Stimulated activated CD4-positive, alpha-beta T cell treated with anti-CD3 and anti-CD28 coated beads, Interleukin-2, amount 100 ng/mL, for 24 hours (primary cell): ENCODE measurements at regions not wholly inside any gene's neighbourhood (a gene's known extent, or its start where the extent isn't known, plus 50 kb on each side); places are given as distances from the start of the nearest gene placed in this dataset.
A peak's percentile ranks its signal among the peaks of the same experiment; 100 is the strongest.

Experiments
- DNase-seq, 2 donors: peaks; one replicate each; pipeline ENCODE4 v3.0.0-alpha.2; 2020

- DNase-seq = no peak
Measured at GRCh38 chr14:39946807-39947206, 514.6 kb upstream of the FBXO33 start.

- no peak for DNase-seq
Measured at GRCh38 chr14:39939023-39939422, 506.8 kb upstream of the FBXO33 start.

DNA sequence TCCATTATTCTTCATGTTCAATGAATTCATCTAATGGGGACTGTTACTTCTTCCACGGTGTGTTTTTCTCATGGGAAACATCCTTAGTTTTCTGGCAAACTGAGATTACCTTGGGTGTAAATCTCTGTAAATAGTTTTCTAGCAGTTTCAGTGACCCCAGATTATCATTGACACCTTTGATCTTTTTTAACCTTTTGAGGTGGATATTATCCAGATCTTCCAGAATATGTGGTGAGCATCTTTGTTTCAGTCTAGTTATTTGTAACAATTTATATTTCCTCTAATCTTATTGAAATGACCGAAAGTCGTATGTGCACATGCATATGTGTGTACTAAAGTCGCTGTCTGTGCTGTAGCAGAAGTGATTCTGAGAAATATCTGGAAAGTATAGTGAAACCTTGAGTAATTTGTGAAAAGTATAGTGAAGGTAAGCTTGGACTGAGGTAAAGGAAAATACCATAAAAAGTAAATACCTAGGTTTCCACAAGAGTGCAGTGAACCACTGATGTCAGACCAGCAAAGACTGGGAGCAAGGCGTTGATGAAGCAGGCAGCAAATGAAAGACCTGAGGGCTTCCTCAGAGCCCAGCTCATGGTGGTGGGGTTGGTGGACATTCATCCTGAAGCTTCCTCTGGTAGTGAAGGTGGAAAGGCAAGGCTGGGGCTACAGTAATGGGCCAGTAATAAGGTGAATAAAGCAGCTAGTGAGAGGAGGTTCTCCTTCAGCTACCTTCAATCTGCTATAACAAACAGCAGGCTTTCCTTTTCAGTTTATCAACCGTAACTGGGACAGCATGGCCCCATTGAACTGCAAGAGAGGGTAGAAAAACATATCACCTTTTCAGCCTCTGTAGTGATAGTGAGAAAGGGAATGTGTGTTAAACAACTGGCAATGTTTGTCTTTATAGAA is 480.2 kb upstream of the FBXO33 start:
- DNase-seq = peak in 1 of 2 donors; percentile 3

GRCh38 chr14:39897657-39898056 is 465.4 kb upstream of the FBXO33 start:
- DNase-seq = no peak

- DNase-seq = no peak
Measured at GRCh38 chr14:39890026-39890425, 457.8 kb upstream of the FBXO33 start.

- DNase-seq = no peak
Measured at GRCh38 chr14:39884091-39884490, 451.9 kb upstream of the FBXO33 start.

DNA sequence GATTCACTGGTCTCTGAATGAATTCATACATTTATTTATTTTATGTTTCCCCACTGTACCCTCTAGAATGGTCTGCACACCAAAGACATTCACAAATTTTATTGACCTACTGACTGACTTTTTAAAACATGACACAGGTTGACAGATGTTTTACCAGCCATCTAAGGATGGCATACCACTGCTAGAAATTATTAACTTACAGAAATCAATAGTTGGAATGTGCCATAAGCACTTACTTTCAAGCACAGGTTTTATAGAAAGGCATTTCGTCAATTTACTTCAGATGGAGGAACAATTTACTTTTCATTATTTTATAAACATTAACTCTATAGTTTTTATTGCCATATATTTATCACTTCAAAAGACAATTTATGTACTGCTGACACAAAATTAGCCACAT is 448.7 kb upstream of the FBXO33 start:
- no peak for DNase-seq

DNA sequence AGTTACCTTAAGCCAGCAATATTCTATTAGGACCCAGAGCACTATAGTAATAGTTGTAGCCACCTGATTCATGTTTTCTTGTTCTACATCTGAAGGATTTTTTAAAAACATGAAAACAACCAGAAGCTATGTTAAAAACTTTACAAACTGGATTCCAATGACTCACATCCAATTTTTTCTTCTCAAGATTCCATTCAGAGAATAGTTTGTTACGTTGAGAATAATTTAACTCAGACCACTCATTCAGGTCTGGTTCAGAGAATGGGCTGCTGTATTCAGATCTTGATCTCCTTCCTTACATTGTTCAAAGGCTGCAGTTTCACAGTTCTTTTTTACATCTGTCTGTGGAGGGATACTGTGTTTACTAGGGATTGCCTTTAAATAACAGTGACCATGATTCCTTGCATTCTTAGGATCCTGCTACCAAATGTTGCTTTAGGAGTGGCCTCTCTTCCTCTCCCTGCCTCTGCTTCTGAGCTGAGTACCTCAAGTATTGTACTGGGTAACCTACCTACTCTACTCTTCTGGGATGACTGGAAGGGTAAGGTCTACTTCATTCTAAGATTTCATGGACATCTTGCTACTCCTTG is 448.0 kb upstream of the FBXO33 start:
- no peak for DNase-seq

GRCh38 chr14:39877577-39878190 is 445.5 kb upstream of the FBXO33 start:
- no peak for DNase-seq

GRCh38 chr14:39876916-39877315 is 444.7 kb upstream of the FBXO33 start:
- DNase-seq = no peak

- DNase-seq = no peak
Measured at GRCh38 chr14:39875028-39875427, 442.8 kb upstream of the FBXO33 start.

DNA sequence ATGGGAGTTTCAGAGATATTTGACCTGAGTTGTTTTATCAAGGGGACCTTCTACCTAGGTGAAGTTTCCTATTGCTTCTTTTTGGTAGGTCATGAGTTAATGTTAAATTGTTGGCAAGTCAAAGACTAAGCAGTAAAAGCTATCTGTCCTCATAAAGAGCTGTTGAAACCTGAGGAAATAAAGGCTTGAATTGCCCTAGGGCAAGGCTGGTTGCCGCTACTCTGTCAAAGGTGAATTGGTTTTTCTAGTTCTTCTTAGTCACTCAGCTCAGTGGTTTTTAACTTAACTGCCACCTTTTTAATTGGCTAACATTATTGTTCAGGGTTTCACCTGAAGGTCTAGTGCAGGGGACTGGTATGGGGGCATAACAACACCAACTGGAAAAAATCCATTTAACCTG is 441.6 kb upstream of the FBXO33 start:
- no peak for DNase-seq

- DNase-seq = no peak
Measured at GRCh38 chr14:39868949-39869348, 436.7 kb upstream of the FBXO33 start.

GRCh38 chr14:39868251-39868650 is 436.0 kb upstream of the FBXO33 start:
- DNase-seq = no peak

DNA sequence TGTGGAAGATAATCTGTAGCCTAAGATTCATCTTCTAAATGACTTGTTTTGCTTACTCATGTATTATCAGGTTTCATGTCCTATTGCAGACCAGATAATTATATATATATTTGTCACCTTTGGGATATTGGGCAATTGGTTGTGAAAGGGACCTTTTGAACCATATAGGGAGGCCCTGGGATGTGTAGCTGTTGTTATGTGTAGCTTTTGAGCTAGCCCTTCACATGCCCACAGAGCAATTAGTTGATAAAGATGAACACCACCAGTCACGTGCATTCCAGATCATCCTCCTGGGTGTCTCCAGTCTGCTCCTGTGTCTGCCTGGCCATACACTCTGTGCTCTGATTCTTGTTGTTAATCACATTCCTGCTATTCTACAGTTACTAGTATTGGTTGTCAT is 431.2 kb upstream of the FBXO33 start:
- no peak for DNase-seq

- DNase-seq = no peak
Measured at GRCh38 chr14:39861696-39862095, 429.5 kb upstream of the FBXO33 start.

- DNase-seq = no peak
Measured at GRCh38 chr14:39861229-39861600, 429.0 kb upstream of the FBXO33 start.

- DNase-seq = no peak
Measured at GRCh38 chr14:39860596-39861228, 428.5 kb upstream of the FBXO33 start.

DNA sequence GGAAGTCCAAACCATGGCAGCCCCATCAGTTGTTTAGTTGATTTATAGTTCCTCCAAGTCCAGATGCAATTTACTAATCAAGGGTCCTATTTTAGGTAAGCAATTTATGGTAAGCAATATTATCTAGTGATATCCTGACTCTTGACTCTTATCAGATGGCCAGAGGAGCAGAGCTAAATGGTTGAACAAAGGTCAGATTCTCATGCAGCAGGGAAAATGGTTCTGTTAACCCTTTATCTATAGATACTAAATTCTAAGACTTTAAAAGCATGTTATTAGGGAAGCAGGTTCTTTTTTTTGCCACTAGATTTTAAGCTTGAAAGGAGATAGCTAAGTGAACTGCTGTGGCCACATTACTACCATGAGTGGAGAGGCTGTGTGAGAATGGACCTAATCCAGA is 427.1 kb upstream of the FBXO33 start:
- DNase-seq = no peak

GRCh38 chr14:39857376-39858055 is 425.3 kb upstream of the FBXO33 start:
- no peak for DNase-seq

GRCh38 chr14:39853441-39853840 is 421.2 kb upstream of the FBXO33 start:
- no peak for DNase-seq

DNA sequence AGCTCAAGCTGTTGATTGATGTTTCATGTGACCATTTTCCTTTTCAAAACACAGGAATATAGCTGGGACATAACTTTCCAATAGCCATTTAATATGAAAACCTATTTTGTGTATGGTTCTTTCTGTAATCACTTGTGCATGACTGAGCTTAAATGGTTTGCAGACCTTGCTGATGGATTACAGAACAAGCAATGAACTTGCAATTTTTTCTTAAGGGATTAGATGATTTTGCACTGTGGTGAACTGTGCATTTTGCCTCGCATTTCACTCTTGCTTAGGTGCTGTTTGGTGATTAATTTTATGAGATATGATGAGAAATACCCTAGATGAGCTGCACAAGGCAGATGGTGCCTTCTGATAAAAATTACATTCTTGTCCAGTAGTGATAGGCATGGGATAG is 419.0 kb upstream of the FBXO33 start:
- DNase-seq = no peak

DNA sequence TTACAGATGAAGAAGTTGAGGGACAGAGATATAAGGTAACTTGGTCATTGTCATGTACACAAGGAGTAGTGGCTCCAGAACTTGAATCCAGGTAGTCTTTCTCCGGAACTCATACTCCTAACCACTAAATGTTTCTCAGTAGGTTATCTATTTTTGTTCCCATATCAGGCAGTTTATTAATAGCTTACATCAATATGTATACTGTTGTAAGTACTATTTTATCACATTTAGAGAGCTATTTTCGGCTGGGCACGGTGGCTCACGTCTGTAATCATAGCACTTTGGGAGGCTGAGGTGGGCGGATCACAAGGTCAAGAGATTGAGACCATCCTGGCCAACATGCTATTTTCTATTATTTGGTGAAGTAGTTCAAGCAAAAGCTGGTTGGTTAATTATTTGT is 415.6 kb upstream of the FBXO33 start:
- DNase-seq = no peak
